Putamen (tissue), 1 donor: ENCODE measurements at regions not wholly inside any gene's neighbourhood (a gene's known extent, or its start where the extent isn't known, plus 50 kb on each side); places are given as distances from the start of the nearest gene placed in this dataset.
"Not testable (repeated sequence)": the region's sequence is repeated elsewhere in the genome, so short reads cannot be mapped to it uniquely, and the experiment has no call there.

Experiments used
- DNase-seq: peaks from one replicate; pipeline ENCODE4 v3.0.0-alpha.2; 2016; ENCODE audit warnings: low spot score

- no peak for DNase-seq
Observed at GRCh38 chrX:77160301-77160700, 286.9 kb upstream of the FGF16 start.

- no peak for DNase-seq
Observed at GRCh38 chrX:77162777-77163176, 284.4 kb upstream of the FGF16 start.

- no peak for DNase-seq
Observed at GRCh38 chrX:77167993-77168392, 279.2 kb upstream of the FGF16 start.

- DNase-seq = no peak
Observed at GRCh38 chrX:77174680-77175519, 272.3 kb upstream of the FGF16 start.

- DNase-seq = no peak
Observed at GRCh38 chrX:77200663-77201062, 246.5 kb upstream of the FGF16 start.

GRCh38 chrX:77223046-77223445 is 224.1 kb upstream of the FGF16 start:
- no peak for DNase-seq

- no peak for DNase-seq
Observed at GRCh38 chrX:77264490-77264889, 182.7 kb upstream of the FGF16 start.

GRCh38 chrX:77275392-77275791 is 171.8 kb upstream of the FGF16 start:
- no peak for DNase-seq

GRCh38 chrX:77276742-77277141 is 170.4 kb upstream of the FGF16 start:
- no peak for DNase-seq

GRCh38 chrX:77277911-77278310 is 169.3 kb upstream of the FGF16 start:
- no peak for DNase-seq

- DNase-seq = not testable (repeated sequence)
Observed at GRCh38 chrX:77279373-77279772, 167.8 kb upstream of the FGF16 start.

- DNase-seq = no peak
Observed at GRCh38 chrX:77293331-77293995, 153.7 kb upstream of the FGF16 start.

- no peak for DNase-seq
Observed at GRCh38 chrX:77298296-77298695, 148.9 kb upstream of the FGF16 start.

GRCh38 chrX:77298790-77299189 is 148.4 kb upstream of the FGF16 start:
- no peak for DNase-seq

GRCh38 chrX:77299549-77299948 is 147.6 kb upstream of the FGF16 start:
- no peak for DNase-seq

- DNase-seq = no peak
Observed at GRCh38 chrX:77342004-77342403, 105.2 kb upstream of the FGF16 start.

GRCh38 chrX:77346859-77347258 is 100.3 kb upstream of the FGF16 start:
- DNase-seq = no peak

- no peak for DNase-seq
Observed at GRCh38 chrX:77347572-77347971, 99.6 kb upstream of the FGF16 start.

GRCh38 chrX:77389891-77390290 is 57.3 kb upstream of the FGF16 start:
- no peak for DNase-seq

- not testable (repeated sequence) for DNase-seq
Observed at GRCh38 chrX:77390365-77390764, 56.8 kb upstream of the FGF16 start.

GRCh38 chrX:77396781-77397180 is 50.4 kb upstream of the FGF16 start:
- DNase-seq = no peak
